Keratinocyte (primary cell): ENCODE measurements at regions not wholly inside any gene's neighbourhood (a gene's known extent, or its start where the extent isn't known, plus 50 kb on each side); places are given as distances from the start of the nearest gene placed in this dataset.
A peak's percentile ranks its signal among the peaks of the same experiment; 100 is the strongest.

Experiments used
- DNase-seq: peaks from one replicate; pipeline ENCODE4 v3.0.0-alpha.2; 2011; ENCODE audit warnings: low read depth, missing footprints, low spot score
- FAIRE-seq: peaks from 2 replicates; lab custom pipeline; 2011; peaks lifted over from hg19 to GRCh38; lab: Jason Lieb, UNC
- H2AFZ ChIP-seq: 2 replicates; pipeline ENCODE4 v1.6.0; 2012; ENCODE audit warnings: low read length, control low read depth, inconsistent platforms; ENCODE audit not compliant: control insufficient read depth
- H3K27ac ChIP-seq: 2 replicates; pipeline ENCODE4 v1.5.1; 2011; ENCODE audit warnings: low read length; ENCODE audit not compliant: control insufficient read depth, insufficient read depth
- H3K27me3 ChIP-seq: 3 replicates; pipeline ENCODE4 v1.6.0; 2011; ENCODE audit warnings: low read length; ENCODE audit not compliant: control insufficient read depth, insufficient read depth; ENCODE audit errors: extremely low read depth
- H3K36me3 ChIP-seq, 2 experiments: 2 replicates in 1 of 2; 3 replicates in 1 of 2; pipeline ENCODE4 v1.5.1; 2011; ENCODE audit warnings: low read length in 2 of 2, mild to moderate bottlenecking in 1 of 2; ENCODE audit not compliant: control insufficient read depth in 2 of 2, insufficient read depth in 2 of 2; ENCODE audit errors: extremely low read depth in 1 of 2
- H3K4me1 ChIP-seq: 3 replicates; pipeline ENCODE4 v1.5.1; 2011; ENCODE audit warnings: low read length; ENCODE audit not compliant: control insufficient read depth, insufficient read depth; ENCODE audit errors: extremely low read depth
- H3K4me2 ChIP-seq: 3 replicates; pipeline ENCODE4 v1.6.0; 2011; ENCODE audit warnings: low read depth, low read length; ENCODE audit not compliant: control insufficient read depth, insufficient read depth; ENCODE audit errors: extremely low read depth
- H3K4me3 ChIP-seq, 3 experiments: fragments of 200-600 bp in 1 of 3; sonication (generic) in 1 of 3; 2 replicates in 2 of 3; 3 replicates in 1 of 3; pipeline ENCODE4 v1.5.1; 2011 to 2016; ENCODE audit warnings: low read length in 3 of 3, mild to moderate bottlenecking in 3 of 3, control low read depth in 2 of 3, inconsistent platforms in 1 of 3, low read depth in 1 of 3, mixed read lengths in 1 of 3, mixed run types in 1 of 3, moderate library complexity in 1 of 3; ENCODE audit not compliant: control insufficient read depth in 2 of 3, insufficient read depth in 2 of 3; ENCODE audit errors: extremely low read depth in 1 of 3
- H3K79me2 ChIP-seq: 2 replicates; pipeline ENCODE4 v1.6.0; 2012; ENCODE audit warnings: low read length; ENCODE audit not compliant: control insufficient read depth, insufficient read depth
- H3K9ac ChIP-seq: 3 replicates; pipeline ENCODE4 v1.6.0; 2011; ENCODE audit warnings: low read length; ENCODE audit not compliant: control insufficient read depth, insufficient read depth; ENCODE audit errors: extremely low read depth
- H3K9me1 ChIP-seq: 3 replicates; pipeline ENCODE4 v1.6.0; 2011; ENCODE audit warnings: low read length; ENCODE audit not compliant: control insufficient read depth, insufficient read depth; ENCODE audit errors: extremely low read depth
- H3K9me3 ChIP-seq: 2 replicates; pipeline ENCODE4 v1.5.1; 2012; ENCODE audit warnings: low read depth, low read length; ENCODE audit not compliant: control insufficient read depth
- H4K20me1 ChIP-seq: 3 replicates; pipeline ENCODE4 v1.6.0; 2011; ENCODE audit warnings: low read length; ENCODE audit not compliant: control insufficient read depth, insufficient read depth; ENCODE audit errors: extremely low read depth
- EZH2 ChIP-seq: IDR thresholded peaks from one replicate; pipeline ENCODE4 v1.6.1; 2012; ENCODE audit warnings: inconsistent platforms, mild to moderate bottlenecking, low read length, moderate library complexity
- dilution Hi-C: fragments of 300-500 bp; cut with MboI; formaldehyde crosslinking; loops from one replicate; pipeline ENCODE4 v1.7.0; 2020; ENCODE audit warnings: low sequenced_read_pairs; ENCODE audit not compliant: extremely low pct_ligation_motif_present
- TF ChIP-seq, protein P1 (sequence below), 3 experiments: IDR thresholded peaks in 1 of 3; conservative IDR thresholded peaks in 1 of 3; optimal IDR thresholded peaks in 1 of 3; 2 replicates in 2 of 3; 3 replicates in 1 of 3; pipeline versions ENCODE3 to v1.5.1; 2011; ENCODE audit warnings: low read length in 3 of 3, mild to moderate bottlenecking in 3 of 3, moderate library complexity in 2 of 3, control low read depth in 1 of 3, inconsistent platforms in 1 of 3; ENCODE audit not compliant: insufficient read depth in 2 of 3; ENCODE audit errors: extremely low read depth in 1 of 3

DNA sequence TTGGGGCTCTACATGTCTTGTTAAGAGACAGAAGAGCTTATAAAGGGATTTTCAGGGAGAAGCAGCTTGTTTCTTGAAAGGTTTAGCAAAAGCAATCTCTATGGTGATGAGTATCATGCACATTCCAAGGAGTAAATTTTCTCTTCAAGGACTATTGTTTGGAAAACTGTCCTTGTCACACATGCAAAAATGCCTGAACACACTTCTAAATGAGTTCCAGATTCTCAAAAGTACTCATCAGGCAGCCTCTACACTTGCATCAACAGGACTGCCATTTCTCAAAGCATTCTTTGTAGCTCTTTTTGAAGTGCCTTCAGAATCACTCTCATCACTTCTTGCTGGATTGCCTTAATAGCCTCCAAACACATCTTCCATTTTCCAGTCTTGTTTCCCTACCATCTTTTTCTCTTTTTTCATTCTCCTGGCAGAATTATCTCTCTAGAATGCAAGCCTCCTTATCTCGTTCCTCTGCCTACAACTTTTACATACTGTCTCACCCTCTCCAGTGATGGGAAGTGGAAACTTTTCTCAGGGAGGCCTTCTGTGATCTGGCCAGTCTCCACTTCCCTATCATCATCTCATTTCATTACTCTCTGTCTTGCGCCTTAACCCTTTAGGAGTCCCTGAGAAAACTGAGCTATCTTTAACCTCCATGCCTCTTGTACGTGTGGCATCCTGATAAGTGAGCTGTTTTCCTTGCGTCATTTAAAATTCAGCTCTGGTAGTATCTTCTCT, 631.5 kb upstream of the TLE4 start:
- no peaks in the 10 kb centered on the region for H3K9me3 ChIP-seq
- FAIRE-seq: no peak
- no peak overlapping the region for H3K9ac ChIP-seq
- TF ChIP-seq EZH2: no peak
- TF ChIP-seq, protein P1, sequence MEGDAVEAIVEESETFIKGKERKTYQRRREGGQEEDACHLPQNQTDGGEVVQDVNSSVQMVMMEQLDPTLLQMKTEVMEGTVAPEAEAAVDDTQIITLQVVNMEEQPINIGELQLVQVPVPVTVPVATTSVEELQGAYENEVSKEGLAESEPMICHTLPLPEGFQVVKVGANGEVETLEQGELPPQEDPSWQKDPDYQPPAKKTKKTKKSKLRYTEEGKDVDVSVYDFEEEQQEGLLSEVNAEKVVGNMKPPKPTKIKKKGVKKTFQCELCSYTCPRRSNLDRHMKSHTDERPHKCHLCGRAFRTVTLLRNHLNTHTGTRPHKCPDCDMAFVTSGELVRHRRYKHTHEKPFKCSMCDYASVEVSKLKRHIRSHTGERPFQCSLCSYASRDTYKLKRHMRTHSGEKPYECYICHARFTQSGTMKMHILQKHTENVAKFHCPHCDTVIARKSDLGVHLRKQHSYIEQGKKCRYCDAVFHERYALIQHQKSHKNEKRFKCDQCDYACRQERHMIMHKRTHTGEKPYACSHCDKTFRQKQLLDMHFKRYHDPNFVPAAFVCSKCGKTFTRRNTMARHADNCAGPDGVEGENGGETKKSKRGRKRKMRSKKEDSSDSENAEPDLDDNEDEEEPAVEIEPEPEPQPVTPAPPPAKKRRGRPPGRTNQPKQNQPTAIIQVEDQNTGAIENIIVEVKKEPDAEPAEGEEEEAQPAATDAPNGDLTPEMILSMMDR (optimal IDR thresholded peaks at IDR 0.05 in 1 of 3, IDR thresholded peaks at IDR 0.05 in 1 of 3, conservative IDR thresholded peaks at IDR 0.05 in 1 of 3; ENCODE audit: extremely low read depth in 1 of 3, insufficient read depth in 2 of 3, low read length in 3 of 3): no peak
- H3K27me3 ChIP-seq: no peaks in the 10 kb centered on the region
- no peak overlapping the region for H3K4me3 ChIP-seq
- H3K4me2 ChIP-seq: no peak overlapping the region
- no peak for DNase-seq
- no peaks in the 10 kb centered on the region for H3K79me2 ChIP-seq
- H3K27ac ChIP-seq: no peak overlapping the region
- H2AFZ ChIP-seq: peak overlapping the region; percentile 22
- no peaks in the 10 kb centered on the region for H3K36me3 ChIP-seq
- H3K9me1 ChIP-seq: no peaks in the 10 kb centered on the region
- dilution Hi-C loops: no loop called here
- H3K4me1 ChIP-seq: no peaks in the 10 kb centered on the region
- no peaks in the 10 kb centered on the region for H4K20me1 ChIP-seq

DNA sequence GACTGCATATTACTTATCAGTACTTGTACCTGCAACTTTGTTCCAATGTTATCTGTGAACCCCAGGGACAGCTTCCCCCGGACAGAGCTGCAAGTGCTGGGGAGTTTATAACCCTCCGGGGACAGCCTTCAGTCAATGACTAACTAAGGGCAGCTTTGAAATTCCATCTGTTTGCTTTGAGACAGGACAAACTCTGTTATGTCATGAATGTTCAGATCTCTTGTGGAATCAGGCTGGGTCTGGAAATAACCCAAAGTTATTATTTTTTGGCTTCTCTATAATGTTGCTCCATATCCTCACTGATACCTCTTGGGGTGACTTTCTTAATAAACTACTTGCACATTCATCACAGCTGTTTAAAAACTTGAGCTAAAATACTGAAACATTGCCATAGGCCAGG, 617.5 kb upstream of the TLE4 start:
- Histone ChIP-seq H3K36me3 (no peaks in the 10 kb centered on the region), H3K4me1 (no peaks in the 10 kb centered on the region), H2AFZ (no peak overlapping the region), H4K20me1 (no peaks in the 10 kb centered on the region), H3K27me3 (no peaks in the 10 kb centered on the region), H3K27ac (no peak overlapping the region), H3K9me3 (peaks cover 2% of the 10 kb centered on the region), H3K9ac (no peak overlapping the region), H3K4me2 (no peak overlapping the region), H3K79me2 (no peaks in the 10 kb centered on the region), H3K4me3 (no peak overlapping the region), H3K9me1 (no peaks in the 10 kb centered on the region)
- DNase-seq: no peak
- FAIRE-seq: no peak
- dilution Hi-C loops: no loop called here
- TF ChIP-seq, protein P1 (optimal IDR thresholded peaks at IDR 0.05 in 1 of 3, IDR thresholded peaks at IDR 0.05 in 1 of 3, conservative IDR thresholded peaks at IDR 0.05 in 1 of 3; ENCODE audit: extremely low read depth in 1 of 3, insufficient read depth in 2 of 3, low read length in 3 of 3): no peak
- TF ChIP-seq EZH2: no peak
